KMS-11 (cell line): ENCODE measurements at regions not wholly inside any gene's neighbourhood (a gene's known extent, or its start where the extent isn't known, plus 50 kb on each side); places are given as distances from the start of the nearest gene placed in this dataset.
"Not testable (repeated sequence)": the region's sequence is repeated elsewhere in the genome, so short reads cannot be mapped to it uniquely, and the experiment has no call there.

Experiments
- H2AFZ ChIP-seq: fragments of 200-600 bp; sonication (generic); 2 replicates; pipeline ENCODE4 v1.6.1; 2016; ENCODE audit warnings: antibody characterized with exemption, mixed run types, low read depth
- H3K27ac ChIP-seq: fragments of 200-600 bp; sonication (generic); 2 replicates; pipeline ENCODE4 v1.6.1; 2016; ENCODE audit warnings: mild to moderate bottlenecking, mixed run types
- H3K27me3 ChIP-seq: fragments of 200-600 bp; sonication (generic); 2 replicates; pipeline ENCODE4 v1.6.1; 2017; ENCODE audit warnings: mild to moderate bottlenecking, low read depth, mixed run types, moderate library complexity; ENCODE audit not compliant: insufficient read depth
- H3K36me3 ChIP-seq: fragments of 200-600 bp; sonication (generic); 2 replicates; pipeline ENCODE4 v1.6.1; 2017; ENCODE audit warnings: mild to moderate bottlenecking, mixed run types; ENCODE audit not compliant: insufficient read depth
- H3K4me1 ChIP-seq: fragments of 200-600 bp; sonication (generic); 2 replicates; pipeline ENCODE4 v1.6.1; 2016; ENCODE audit warnings: mild to moderate bottlenecking, low read depth, mixed run types; ENCODE audit not compliant: poor library complexity, severe bottlenecking
- H3K4me2 ChIP-seq: fragments of 200-600 bp; sonication (generic); 2 replicates; pipeline ENCODE4 v1.7.0; 2016; ENCODE audit warnings: mild to moderate bottlenecking, mixed run types
- H3K4me3 ChIP-seq: fragments of 200-600 bp; sonication (generic); IDR thresholded peaks from 2 replicates; pipeline ENCODE4 v1.6.1; 2017; ENCODE audit warnings: low read depth, low read length, mixed read lengths; ENCODE audit not compliant: insufficient read depth
- H3K79me2 ChIP-seq: fragments of 200-600 bp; sonication (generic); 2 replicates; pipeline ENCODE4 v1.6.1; 2016; ENCODE audit warnings: low read depth, mixed run types; ENCODE audit not compliant: insufficient read depth
- H3K9ac ChIP-seq: fragments of 200-600 bp; sonication (generic); 2 replicates; pipeline ENCODE4 v1.6.1; 2016; ENCODE audit warnings: mild to moderate bottlenecking, mixed run types
- H4K20me1 ChIP-seq: fragments of 200-600 bp; sonication (generic); 2 replicates; pipeline ENCODE4 v1.6.1; 2016; ENCODE audit warnings: mild to moderate bottlenecking, mixed run types; ENCODE audit not compliant: insufficient read depth

GRCh38 chr17:30731210-30732132, 93.0 kb downstream of the CRLF3 start:
- Histone ChIP-seq H3K4me2 (peak overlapping the region; percentile 71; the same call in 1 of the 2 replicates), H2AFZ (peak overlapping the region; percentile 74), H3K9ac (peak overlapping the region; percentile 88), H4K20me1 (peaks cover 23% of the 10 kb centered on the region), H3K79me2 (peaks cover 58% of the 10 kb centered on the region), H3K27ac (peak overlapping the region; percentile 82), H3K4me1 (peaks cover 25% of the 10 kb centered on the region)
- H3K4me3 ChIP-seq, H3K36me3 ChIP-seq, H3K27me3 ChIP-seq: not testable (repeated sequence)

- Histone ChIP-seq H3K79me2 (peaks cover 53% of the 10 kb centered on the region), H3K9ac (peak overlapping the region; percentile 88; the same call in 1 of the 2 replicates), H4K20me1 (peaks cover 23% of the 10 kb centered on the region), H2AFZ (peak overlapping the region; percentile 74), H3K4me2 (peak overlapping the region; percentile 71; the same call in 1 of the 2 replicates), H3K27ac (peak overlapping the region; percentile 82), H3K4me1 (peaks cover 25% of the 10 kb centered on the region)
- not testable (repeated sequence) for H3K27me3 ChIP-seq, H3K4me3 ChIP-seq, H3K36me3 ChIP-seq
These were observed 93.7 kb downstream of the CRLF3 start for GRCh38 chr17:30730837-30731209.

- Histone ChIP-seq H3K4me1 (peaks cover 25% of the 10 kb centered on the region), H3K4me2 (peak overlapping the region; percentile 71; the same call in 1 of the 2 replicates), H4K20me1 (peaks cover 23% of the 10 kb centered on the region), H3K27ac (peak overlapping the region; percentile 82; the same call in 1 of the 2 replicates), H3K9ac (peak overlapping the region; percentile 88; the same call in 1 of the 2 replicates), H2AFZ (peak overlapping the region; percentile 74), H3K79me2 (peaks cover 48% of the 10 kb centered on the region)
- not testable (repeated sequence) for H3K36me3 ChIP-seq, H3K27me3 ChIP-seq, H3K4me3 ChIP-seq
These were observed 94.2 kb downstream of the CRLF3 start for GRCh38 chr17:30730171-30730836.

- H3K9ac ChIP-seq, H3K27ac ChIP-seq: not testable (repeated sequence)
These were observed 94.9 kb downstream of the CRLF3 start for GRCh38 chr17:30729471-30730170.

GRCh38 chr17:30727517-30727916, 97.0 kb downstream of the CRLF3 start:
- H2AFZ ChIP-seq, H3K27me3 ChIP-seq, H4K20me1 ChIP-seq, H3K4me2 ChIP-seq, H3K27ac ChIP-seq, H3K36me3 ChIP-seq, H3K4me1 ChIP-seq, H3K4me3 ChIP-seq, H3K9ac ChIP-seq: not testable (repeated sequence)
- peaks cover 20% of the 10 kb centered on the region for H3K79me2 ChIP-seq

More at GRCh38 chr17:30729471-30730170, 94.9 kb downstream of the CRLF3 start:
- Histone ChIP-seq H3K4me1 (peaks cover 19% of the 10 kb centered on the region), H3K79me2 (peaks cover 41% of the 10 kb centered on the region), H4K20me1 (peaks cover 19% of the 10 kb centered on the region)
- not testable (repeated sequence) for H3K36me3 ChIP-seq, H3K27me3 ChIP-seq, H3K4me2 ChIP-seq, H3K4me3 ChIP-seq, H2AFZ ChIP-seq

- H3K36me3 ChIP-seq, H3K4me2 ChIP-seq, H3K4me3 ChIP-seq, H3K27me3 ChIP-seq, H3K4me1 ChIP-seq, H3K27ac ChIP-seq, H3K9ac ChIP-seq, H2AFZ ChIP-seq, H4K20me1 ChIP-seq: not testable (repeated sequence)
- H3K79me2 ChIP-seq, result peaks cover 15% of the 10 kb centered on the region; the same call in 1 of the 2 replicates
These were observed 97.8 kb downstream of the CRLF3 start for GRCh38 chr17:30726734-30727133.

GRCh38 chr17:30726310-30726709, 98.2 kb downstream of the CRLF3 start:
- H4K20me1 ChIP-seq, H3K9ac ChIP-seq, H3K4me2 ChIP-seq, H3K4me1 ChIP-seq, H3K4me3 ChIP-seq, H3K27me3 ChIP-seq, H3K27ac ChIP-seq, H3K36me3 ChIP-seq, H2AFZ ChIP-seq: not testable (repeated sequence)
- peaks cover 14% of the 10 kb centered on the region; the same call in 1 of the 2 replicates for H3K79me2 ChIP-seq

GRCh38 chr17:30724034-30724650, 100.3 kb downstream of the CRLF3 start:
- not testable (repeated sequence) for H2AFZ ChIP-seq, H3K27ac ChIP-seq, H3K9ac ChIP-seq, H3K4me1 ChIP-seq, H3K4me3 ChIP-seq, H3K27me3 ChIP-seq, H3K79me2 ChIP-seq, H4K20me1 ChIP-seq, H3K4me2 ChIP-seq, H3K36me3 ChIP-seq

- H3K79me2 ChIP-seq, H2AFZ ChIP-seq, H3K27ac ChIP-seq, H4K20me1 ChIP-seq, H3K9ac ChIP-seq, H3K4me1 ChIP-seq, H3K4me2 ChIP-seq, H3K4me3 ChIP-seq, H3K27me3 ChIP-seq, H3K36me3 ChIP-seq: not testable (repeated sequence)
These were observed 102.2 kb downstream of the CRLF3 start for GRCh38 chr17:30722114-30722780.
